ENCODE measurements at regions not wholly inside any gene's neighbourhood (a gene's known extent, or its start where the extent isn't known, plus 50 kb on each side); places are given as distances from the start of the nearest gene placed in this dataset.

DNA sequence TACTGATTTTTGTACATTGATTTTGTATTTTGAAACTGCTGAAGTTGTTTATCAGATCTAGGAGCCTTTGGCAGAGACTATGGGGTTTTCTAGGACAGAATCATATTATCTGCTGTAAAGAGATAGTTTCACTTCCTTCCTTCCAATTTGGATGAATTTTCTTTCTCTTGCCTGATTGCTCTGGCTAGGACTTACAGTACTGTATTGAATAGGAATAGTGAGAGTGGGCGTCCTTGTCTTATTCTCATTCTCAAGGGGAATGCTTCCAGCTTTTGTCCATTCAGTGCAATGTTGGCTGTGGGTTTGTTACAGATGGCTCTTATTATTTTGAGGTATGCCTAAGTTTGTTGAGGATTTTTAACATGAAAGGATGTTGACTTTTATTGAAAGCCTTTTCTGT, 290.1 kb downstream of the MAP2K4 start:
- no peak overlapping the region for H2AK5ac ChIP-seq (ENCODE audit: insufficient read length, low read length)
- no peaks in the 10 kb centered on the region for H3K23me2 ChIP-seq (ENCODE audit: insufficient read length, low read depth, low read length, poor library complexity, severe bottlenecking)
- no peak overlapping the region for H2BK20ac ChIP-seq (ENCODE audit: low read depth, low read length, poor library complexity, severe bottlenecking)
- no CpG with 5 or more reads among the region's 1 CpG for WGBS (ENCODE audit: extremely low coverage, insufficient read length, low lambda C conversion rate)
- H3K56ac ChIP-seq (ENCODE audit: insufficient read length, low read depth, low read length) = no peak overlapping the region
- no peak overlapping the region for H3T11ph ChIP-seq (ENCODE audit: low read length)
- H4K91ac ChIP-seq (ENCODE audit: insufficient read length, low read depth, low read length) = no peak overlapping the region
- no peaks in the 10 kb centered on the region for H4K20me1 ChIP-seq (ENCODE audit: control insufficient read depth, insufficient read depth, insufficient read length)
- no peak overlapping the region for H3K27ac Mint-ChIP-seq
- no peak overlapping the region for H3K27ac ChIP-seq (ENCODE audit: insufficient read length, low read depth, low read length)
- peaks cover 0 to 3% (median 0%) of the 10 kb centered on the region in 3 experiments; a peak in 3 of 7 replicates for H3K36me3 Mint-ChIP-seq (ENCODE audit: insufficient read depth in 1 of 3, low read depth in 3 of 3)
- no peak for DNase-seq
- H3K14ac ChIP-seq (ENCODE audit: insufficient read depth, low read length) = no peak overlapping the region
- H3K4me1 ChIP-seq (ENCODE audit: insufficient read depth, low read length) = no peaks in the 10 kb centered on the region
- no peak overlapping the region for H3K4me3 Mint-ChIP-seq
- no peaks in the 10 kb centered on the region for H3K79me2 ChIP-seq (ENCODE audit: insufficient read depth, low read length)
- H3K9me3 ChIP-seq (ENCODE audit: control insufficient read depth, low read depth, low read length) = no peaks in the 10 kb centered on the region
- H3K18ac ChIP-seq (ENCODE audit: insufficient read length, low read depth, low read length) = no peak overlapping the region
- H3K27me3 Mint-ChIP-seq (ENCODE audit: low read depth) = no peaks in the 10 kb centered on the region
- no peak overlapping the region for H4K8ac ChIP-seq (replicated peaks; ENCODE audit: insufficient read length, low read depth, low read length)
- H3K4ac ChIP-seq (ENCODE audit: low read depth, low read length) = no peak overlapping the region
- H2BK5ac ChIP-seq (ENCODE audit: insufficient read length, low read length) = no peak overlapping the region
- no peaks in the 10 kb centered on the region for H3K4me1 Mint-ChIP-seq
- H3K9me3 Mint-ChIP-seq = peaks cover 8 to 32% of the 10 kb centered on the region in 2 experiments; a peak in 4 of 5 replicates
- TF ChIP-seq, protein P1, sequence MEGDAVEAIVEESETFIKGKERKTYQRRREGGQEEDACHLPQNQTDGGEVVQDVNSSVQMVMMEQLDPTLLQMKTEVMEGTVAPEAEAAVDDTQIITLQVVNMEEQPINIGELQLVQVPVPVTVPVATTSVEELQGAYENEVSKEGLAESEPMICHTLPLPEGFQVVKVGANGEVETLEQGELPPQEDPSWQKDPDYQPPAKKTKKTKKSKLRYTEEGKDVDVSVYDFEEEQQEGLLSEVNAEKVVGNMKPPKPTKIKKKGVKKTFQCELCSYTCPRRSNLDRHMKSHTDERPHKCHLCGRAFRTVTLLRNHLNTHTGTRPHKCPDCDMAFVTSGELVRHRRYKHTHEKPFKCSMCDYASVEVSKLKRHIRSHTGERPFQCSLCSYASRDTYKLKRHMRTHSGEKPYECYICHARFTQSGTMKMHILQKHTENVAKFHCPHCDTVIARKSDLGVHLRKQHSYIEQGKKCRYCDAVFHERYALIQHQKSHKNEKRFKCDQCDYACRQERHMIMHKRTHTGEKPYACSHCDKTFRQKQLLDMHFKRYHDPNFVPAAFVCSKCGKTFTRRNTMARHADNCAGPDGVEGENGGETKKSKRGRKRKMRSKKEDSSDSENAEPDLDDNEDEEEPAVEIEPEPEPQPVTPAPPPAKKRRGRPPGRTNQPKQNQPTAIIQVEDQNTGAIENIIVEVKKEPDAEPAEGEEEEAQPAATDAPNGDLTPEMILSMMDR (conservative IDR thresholded peaks at IDR 0.05) = no peak
- H4K5ac ChIP-seq (ENCODE audit: insufficient read length, low read depth, low read length) = no peak overlapping the region
- H3K4me2 ChIP-seq (ENCODE audit: insufficient read depth, insufficient read length, low read length) = no peak overlapping the region
- no peaks in the 10 kb centered on the region for H3K27me3 ChIP-seq (ENCODE audit: insufficient read depth, low read length)
- no peak overlapping the region for H2BK12ac ChIP-seq (ENCODE audit: insufficient read length, low read depth, low read length)
- no peak overlapping the region for H2BK120ac ChIP-seq (ENCODE audit: low read depth, low read length, poor library complexity, severe bottlenecking)
- no peak overlapping the region for H3K9ac ChIP-seq (ENCODE audit: extremely low read depth, insufficient read length, low read length)
- H2BK15ac ChIP-seq (ENCODE audit: low read depth, low read length) = no peak overlapping the region
- no peak overlapping the region for H3K23ac ChIP-seq (ENCODE audit: insufficient read length, low read depth, low read length)
- no peaks in the 10 kb centered on the region for H3K79me1 ChIP-seq (ENCODE audit: insufficient read depth, low read depth, low read length, poor library complexity, severe bottlenecking)
- H2AFZ ChIP-seq (ENCODE audit: low read length) = no peak overlapping the region

Data from H9 (cell line).